ENCODE measurements at regions not wholly inside any gene's neighbourhood (a gene's known extent, or its start where the extent isn't known, plus 50 kb on each side); places are given as distances from the start of the nearest gene placed in this dataset.

GRCh38 chr2:144922519-144922918 lies 402.6 kb upstream of the ZEB2 start:
- Histone ChIP-seq H3K9me3 (peaks cover 0 to 4% (median 0%) of the 10 kb centered on the region in 4 donors), H3K36me3 (no peaks in the 10 kb centered on the region), H3K4me1 (no peaks in the 10 kb centered on the region), H3K27ac (no peak overlapping the region), H3K4me3 (no peak overlapping the region), H3K27me3 (no peaks in the 10 kb centered on the region)
- no peak for DNase-seq
- no peak for TF ChIP-seq POLR2A (IDR thresholded peaks at IDR 0.05)
- TF ChIP-seq CTCF (IDR thresholded peaks at IDR 0.05): no peak

DNA sequence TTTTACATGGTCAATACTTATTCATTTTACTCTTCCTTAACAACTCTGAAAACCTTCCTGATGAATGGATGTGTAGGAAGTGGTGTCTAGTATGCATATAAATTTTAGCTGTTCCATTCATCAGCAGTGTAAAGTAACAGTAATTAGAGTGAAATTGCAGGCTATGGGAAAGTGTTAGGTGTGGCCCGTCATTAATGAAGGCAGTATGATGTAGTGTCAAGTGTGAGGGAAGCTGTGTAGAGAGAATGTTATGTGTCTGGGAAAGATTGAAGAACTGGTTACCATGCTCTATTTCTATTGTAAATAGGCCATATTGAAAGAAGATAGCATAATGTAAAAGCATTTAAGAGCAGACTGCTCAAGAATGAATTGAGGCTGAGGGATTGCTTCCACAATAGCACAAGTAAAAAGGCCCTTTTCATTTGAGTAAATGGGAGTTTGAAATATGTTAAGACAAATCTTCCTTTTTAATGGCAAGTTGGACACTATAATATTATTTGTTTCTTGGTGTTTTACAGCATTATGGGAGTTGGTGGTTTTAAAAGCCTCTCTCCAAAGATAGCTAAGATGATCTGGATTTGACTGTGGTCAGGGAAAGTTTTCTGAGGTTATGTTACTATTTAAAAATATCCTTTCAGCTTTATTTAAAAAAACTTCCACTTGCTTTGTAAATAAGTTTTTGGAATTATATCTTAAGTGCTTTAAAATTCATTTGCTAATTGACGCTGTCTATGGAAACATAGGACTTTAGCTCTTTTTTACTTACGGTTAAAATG lies 401.0 kb upstream of the ZEB2 start:
- DNase-seq: no peak
- H3K36me3 ChIP-seq: no peaks in the 10 kb centered on the region
- peaks cover 0 to 4% (median 0%) of the 10 kb centered on the region in 4 donors for H3K9me3 ChIP-seq
- H3K4me3 ChIP-seq: no peak overlapping the region
- H3K27me3 ChIP-seq: no peaks in the 10 kb centered on the region
- no peak overlapping the region for H3K27ac ChIP-seq
- TF ChIP-seq POLR2A (IDR thresholded peaks at IDR 0.05) (no peak), CTCF (IDR thresholded peaks at IDR 0.05) (no peak)
- H3K4me1 ChIP-seq: no peaks in the 10 kb centered on the region

GRCh38 chr2:144914622-144915318 lies 394.9 kb upstream of the ZEB2 start:
- H3K36me3 ChIP-seq: no peaks in the 10 kb centered on the region
- H3K27me3 ChIP-seq: no peaks in the 10 kb centered on the region
- no peaks in the 10 kb centered on the region for H3K4me1 ChIP-seq
- no peak for DNase-seq
- no peaks in the 10 kb centered on the region for H3K9me3 ChIP-seq
- TF ChIP-seq POLR2A (IDR thresholded peaks at IDR 0.05): no peak
- TF ChIP-seq CTCF (IDR thresholded peaks at IDR 0.05): no peak
- H3K27ac ChIP-seq: no peak overlapping the region
- H3K4me3 ChIP-seq: no peak overlapping the region

DNA sequence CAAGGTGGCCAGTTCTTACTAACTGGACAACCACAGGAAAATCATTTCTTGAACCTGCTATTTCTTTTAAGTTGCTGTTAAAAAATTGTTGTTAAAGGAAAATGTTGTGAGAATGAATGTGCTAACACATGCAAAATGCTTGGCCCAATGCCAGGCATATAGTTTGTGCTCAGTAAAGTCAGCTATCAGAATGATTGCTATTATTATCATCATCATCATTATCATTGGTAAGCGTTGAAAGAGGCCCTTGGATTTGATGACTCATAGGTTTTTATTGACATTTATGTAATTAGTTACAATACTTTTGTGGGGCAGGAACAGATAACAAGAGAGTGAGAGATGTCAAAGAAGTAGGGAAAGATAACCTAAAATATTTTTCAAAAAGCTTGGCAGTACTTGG lies 394.2 kb upstream of the ZEB2 start:
- no peak overlapping the region for H3K27ac ChIP-seq
- TF ChIP-seq POLR2A (IDR thresholded peaks at IDR 0.05) (no peak), CTCF (IDR thresholded peaks at IDR 0.05) (no peak)
- no peaks in the 10 kb centered on the region for H3K27me3 ChIP-seq
- H3K4me1 ChIP-seq: no peaks in the 10 kb centered on the region
- DNase-seq: no peak
- H3K36me3 ChIP-seq: no peaks in the 10 kb centered on the region
- H3K9me3 ChIP-seq: no peaks in the 10 kb centered on the region
- H3K4me3 ChIP-seq: no peak overlapping the region

GRCh38 chr2:144912206-144912605 lies 392.3 kb upstream of the ZEB2 start:
- no peak for TF ChIP-seq POLR2A (IDR thresholded peaks at IDR 0.05)
- no peak for TF ChIP-seq CTCF (IDR thresholded peaks at IDR 0.05)
- H3K9me3 ChIP-seq: no peaks in the 10 kb centered on the region
- H3K36me3 ChIP-seq: no peaks in the 10 kb centered on the region
- H3K4me3 ChIP-seq: no peak overlapping the region
- no peaks in the 10 kb centered on the region for H3K27me3 ChIP-seq
- H3K27ac ChIP-seq: no peak overlapping the region
- H3K4me1 ChIP-seq: no peaks in the 10 kb centered on the region
- no peak for DNase-seq

Data from Peyer's patch (tissue), 4 donors.